T-helper 9 cell (primary cell): ENCODE measurements at regions not wholly inside any gene's neighbourhood (a gene's known extent, or its start where the extent isn't known, plus 50 kb on each side); places are given as distances from the start of the nearest gene placed in this dataset.

ENCODE experiments used
- DNase-seq: peaks from one replicate; pipeline ENCODE4 v3.0.0-alpha.2; 2020

GRCh38 chr4:38347251-38347650, 316.7 kb upstream of the KLF3 start:
- DNase-seq, result no peak

GRCh38 chr4:38354421-38354820, 309.6 kb upstream of the KLF3 start:
- no peak for DNase-seq

- no peak for DNase-seq
Measured at GRCh38 chr4:38354872-38355271, 309.1 kb upstream of the KLF3 start.

GRCh38 chr4:38356686-38357085, 307.3 kb upstream of the KLF3 start:
- no peak for DNase-seq

GRCh38 chr4:38357546-38357945, 306.5 kb upstream of the KLF3 start:
- DNase-seq, result no peak

- DNase-seq, result no peak
Measured at GRCh38 chr4:38359113-38359512, 304.9 kb upstream of the KLF3 start.

- DNase-seq, result no peak
Measured at GRCh38 chr4:38360201-38360600, 303.8 kb upstream of the KLF3 start.

- DNase-seq, result no peak
Measured at GRCh38 chr4:38364383-38364963, 299.5 kb upstream of the KLF3 start.

- no peak for DNase-seq
Measured at GRCh38 chr4:38365261-38365660, 298.7 kb upstream of the KLF3 start.

- no peak for DNase-seq
Measured at GRCh38 chr4:38365748-38366310, 298.2 kb upstream of the KLF3 start.

- no peak for DNase-seq
Measured at GRCh38 chr4:38366456-38366855, 297.5 kb upstream of the KLF3 start.

- no peak for DNase-seq
Measured at GRCh38 chr4:38366997-38367396, 297.0 kb upstream of the KLF3 start.

GRCh38 chr4:38367642-38368174, 296.3 kb upstream of the KLF3 start:
- DNase-seq, result no peak

- no peak for DNase-seq
Measured at GRCh38 chr4:38368613-38369012, 295.4 kb upstream of the KLF3 start.

- no peak for DNase-seq
Measured at GRCh38 chr4:38371391-38371851, 292.6 kb upstream of the KLF3 start.

GRCh38 chr4:38373375-38373774, 290.6 kb upstream of the KLF3 start:
- no peak for DNase-seq

GRCh38 chr4:38377195-38377594, 286.8 kb upstream of the KLF3 start:
- DNase-seq, result no peak

GRCh38 chr4:38378478-38378877, 285.5 kb upstream of the KLF3 start:
- DNase-seq, result no peak

- DNase-seq, result no peak
Measured at GRCh38 chr4:38381788-38382187, 282.2 kb upstream of the KLF3 start.

GRCh38 chr4:38382520-38382919, 281.5 kb upstream of the KLF3 start:
- DNase-seq, result no peak

GRCh38 chr4:38383646-38384121, 280.3 kb upstream of the KLF3 start:
- DNase-seq, result no peak

GRCh38 chr4:38385093-38386004, 278.6 kb upstream of the KLF3 start:
- DNase-seq, result no peak

- DNase-seq, result no peak
Measured at GRCh38 chr4:38386005-38386551, 277.9 kb upstream of the KLF3 start.
